SK-MEL-5 (cell line): ENCODE measurements at regions not wholly inside any gene's neighbourhood (a gene's known extent, or its start where the extent isn't known, plus 50 kb on each side); places are given as distances from the start of the nearest gene placed in this dataset.

ENCODE experiments used
- DNase-seq: peaks from one replicate; pipeline ENCODE4 v3.0.0-alpha.2; 2016; ENCODE audit warnings: low read depth, low spot score
- in situ Hi-C: cut with HindIII; loops from 2 replicates; pipeline ENCODE4 v1.10.0; 2016; ENCODE audit warnings: low sequenced_read_pairs, high pct_unique_total_duplicates, low pct_unique_long_range_greater_than_20kb

DNA sequence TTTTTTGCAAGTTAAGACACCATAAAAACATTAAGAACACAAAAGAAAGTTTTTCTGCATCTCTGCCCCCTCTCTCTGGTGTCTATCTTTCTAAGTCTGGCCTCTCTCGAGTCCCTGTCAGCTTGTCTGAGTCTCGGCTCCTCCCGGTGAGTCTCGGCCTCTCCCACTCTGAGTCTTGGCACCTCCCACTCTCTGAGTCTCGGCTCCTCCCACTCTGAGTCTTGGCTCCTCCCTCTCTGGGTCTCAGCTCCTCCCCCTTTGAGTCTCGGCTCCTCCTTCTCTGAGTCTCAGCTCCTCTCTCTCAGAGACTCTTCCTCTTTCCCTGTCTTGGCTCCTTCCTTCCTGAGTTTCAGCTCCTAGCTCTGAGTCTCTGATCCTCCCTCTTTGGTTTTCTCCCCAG lies 72.5 kb upstream of the AMPD3 start:
- peak; percentile 68 for DNase-seq
- in situ Hi-C loops = no loop called here

- in situ Hi-C loops = no loop called here
Observed at GRCh38 chr11:10385696-10386095, 69.4 kb upstream of the AMPD3 start.

DNA sequence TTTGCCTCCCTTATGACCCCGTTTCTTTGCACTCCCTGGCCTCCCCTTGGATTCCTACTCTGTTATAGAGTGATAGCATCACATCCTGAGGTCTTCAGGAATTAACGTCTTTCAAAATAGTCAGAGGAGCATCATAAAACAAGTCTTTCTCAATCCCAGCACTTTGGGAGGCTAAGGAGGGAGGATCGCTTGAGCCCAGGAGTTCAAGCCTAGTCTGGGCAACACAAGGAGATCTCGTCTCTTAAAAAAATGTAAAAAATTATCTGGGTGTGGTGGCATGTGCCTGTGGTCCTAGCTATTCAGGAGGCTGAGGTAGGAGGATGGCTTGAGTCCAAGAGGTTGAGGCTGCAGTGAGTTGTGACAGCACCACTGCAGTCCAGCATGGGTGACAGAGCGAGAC lies 68.7 kb upstream of the AMPD3 start:
- in situ Hi-C loops = no loop called here
- no peak for DNase-seq

More at GRCh38 chr11:10385696-10386095, 69.4 kb upstream of the AMPD3 start:
- no peak for DNase-seq

DNA sequence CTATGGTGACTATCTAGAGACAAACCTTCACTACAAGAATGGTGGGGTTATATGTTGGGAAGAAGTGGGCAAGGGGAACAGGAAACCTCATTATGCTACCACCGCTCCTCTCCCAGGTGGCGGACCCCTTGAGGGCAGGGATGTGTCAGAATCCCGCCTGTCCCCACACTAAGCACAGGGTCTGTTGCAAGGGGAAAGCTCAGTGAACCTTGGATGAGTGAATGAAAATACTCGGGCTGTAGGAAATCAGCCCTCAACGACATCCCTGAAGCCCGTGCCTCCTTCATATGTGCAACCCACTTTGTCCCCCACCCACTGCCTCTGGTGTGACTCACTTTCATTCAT lies 68.2 kb upstream of the AMPD3 start:
- DNase-seq = no peak
- in situ Hi-C loops = no loop called here

DNA sequence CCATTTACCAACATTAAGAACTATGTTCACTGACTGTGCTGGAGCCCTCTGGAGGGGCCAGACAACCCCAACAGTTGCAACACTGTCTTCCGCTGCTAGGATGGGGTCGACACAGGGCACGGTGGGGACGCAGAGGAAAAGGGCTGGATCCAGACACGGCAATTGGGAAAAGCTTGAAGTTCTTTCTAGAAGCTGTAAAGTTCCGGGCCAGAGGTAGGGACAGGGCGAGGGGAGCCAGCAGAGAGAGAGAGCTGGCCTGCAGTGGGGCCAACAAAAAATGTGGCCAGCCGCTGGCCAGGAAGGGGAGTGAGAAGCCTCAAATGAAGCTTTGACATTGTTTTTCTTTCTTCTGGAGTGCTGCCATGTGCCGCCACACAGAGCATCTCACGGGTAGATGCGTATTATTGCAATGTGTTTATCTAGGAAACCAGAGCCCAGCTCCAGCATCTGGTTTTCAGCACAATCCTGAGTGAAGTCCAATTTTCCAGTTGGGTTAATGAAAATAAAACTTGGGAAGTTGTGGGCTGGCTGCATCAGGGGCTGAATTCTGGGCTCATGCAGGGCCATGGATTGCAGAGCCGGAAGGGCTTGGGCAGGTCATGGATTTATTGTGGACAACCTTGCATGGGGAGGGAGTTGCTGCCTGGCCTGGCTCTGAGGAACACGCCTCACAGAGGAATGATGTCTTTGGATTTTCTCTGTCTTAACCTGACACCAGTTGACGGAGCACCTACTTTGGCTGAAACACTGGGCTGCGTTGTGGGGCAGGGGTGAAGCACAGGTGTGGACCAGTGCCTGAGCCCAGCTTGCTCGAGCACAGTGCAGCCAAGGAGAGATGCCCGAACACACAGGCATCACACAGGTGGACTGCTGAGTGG lies 67.6 kb upstream of the AMPD3 start:
- DNase-seq = no peak
- in situ Hi-C loops = no loop called here

- DNase-seq = no peak
- in situ Hi-C loops = no loop called here
Observed at GRCh38 chr11:10388101-10388500, 67.0 kb upstream of the AMPD3 start.

- DNase-seq = no peak
- in situ Hi-C loops = no loop called here
Observed at GRCh38 chr11:10388574-10388973, 66.5 kb upstream of the AMPD3 start.

DNA sequence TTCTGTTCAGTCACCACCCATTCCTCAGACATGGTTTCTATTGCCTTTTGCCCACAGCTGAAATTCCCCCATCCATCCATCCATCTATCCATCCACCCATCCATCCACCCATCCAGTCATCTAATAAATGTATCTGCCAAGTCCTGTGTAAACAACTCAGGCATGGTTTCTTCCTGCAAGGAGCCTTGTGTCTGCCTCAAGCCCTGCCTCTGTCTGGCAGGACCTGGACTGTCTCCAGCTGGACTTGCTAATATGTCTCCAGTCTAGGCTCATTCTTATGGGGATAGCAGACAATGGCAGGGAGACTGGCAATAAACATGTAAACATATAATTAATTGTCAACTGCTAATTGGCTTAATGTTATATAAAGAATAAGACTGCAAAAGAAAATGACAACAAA lies 64.7 kb upstream of the AMPD3 start:
- in situ Hi-C loops = no loop called here
- no peak for DNase-seq

DNA sequence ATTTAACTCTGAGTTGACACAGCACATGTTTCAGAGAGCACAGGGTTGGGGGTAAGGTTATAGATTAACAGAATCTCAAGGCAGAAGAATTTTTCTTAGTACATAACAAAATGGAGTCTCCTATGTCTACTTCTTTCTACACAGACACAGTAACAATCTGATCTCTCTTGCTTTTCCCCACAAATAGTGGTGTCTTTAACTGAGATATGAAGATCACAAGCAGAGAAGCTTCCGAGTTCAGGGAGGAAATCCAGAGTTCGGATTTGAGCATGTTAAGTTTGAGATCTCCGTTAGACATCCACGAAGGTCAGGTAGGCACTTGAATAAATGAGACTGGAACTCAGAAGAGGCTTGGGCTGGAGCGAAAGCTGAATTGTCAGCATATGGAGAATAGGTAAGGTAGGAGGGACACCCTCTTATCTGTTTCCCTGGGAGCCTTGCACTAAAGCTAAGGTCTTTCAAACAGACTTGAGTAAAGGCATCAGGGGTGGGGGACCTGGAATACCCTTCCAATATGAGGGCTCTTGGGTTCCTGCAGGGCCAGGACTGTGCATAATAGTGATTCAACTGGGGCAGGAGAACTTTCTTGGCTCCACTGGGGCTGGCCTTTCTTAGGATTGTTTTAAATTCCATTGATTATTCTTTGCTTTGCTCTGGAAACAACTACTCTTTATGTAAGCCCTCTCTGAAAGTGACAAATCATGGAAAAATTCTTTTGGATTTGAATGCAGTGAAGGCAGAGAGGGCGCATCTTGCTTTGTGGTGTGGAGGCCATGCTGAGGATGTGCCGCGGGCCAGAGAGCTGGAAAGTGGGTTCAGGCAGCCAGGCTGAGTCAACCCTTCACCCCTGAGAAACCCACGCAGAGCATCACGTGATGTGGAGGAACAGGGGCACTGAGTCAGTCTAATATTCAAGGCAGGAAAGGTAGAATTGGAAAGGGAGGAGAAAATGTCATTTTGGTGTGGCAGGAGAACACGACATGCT lies 62.7 kb upstream of the AMPD3 start:
- in situ Hi-C loops = no loop called here
- DNase-seq = no peak

- in situ Hi-C loops = no loop called here
- no peak for DNase-seq
Observed at GRCh38 chr11:10394229-10395101, 60.6 kb upstream of the AMPD3 start.

- in situ Hi-C loops = no loop called here
- no peak for DNase-seq
Observed at GRCh38 chr11:10395166-10395897, 59.7 kb upstream of the AMPD3 start.

DNA sequence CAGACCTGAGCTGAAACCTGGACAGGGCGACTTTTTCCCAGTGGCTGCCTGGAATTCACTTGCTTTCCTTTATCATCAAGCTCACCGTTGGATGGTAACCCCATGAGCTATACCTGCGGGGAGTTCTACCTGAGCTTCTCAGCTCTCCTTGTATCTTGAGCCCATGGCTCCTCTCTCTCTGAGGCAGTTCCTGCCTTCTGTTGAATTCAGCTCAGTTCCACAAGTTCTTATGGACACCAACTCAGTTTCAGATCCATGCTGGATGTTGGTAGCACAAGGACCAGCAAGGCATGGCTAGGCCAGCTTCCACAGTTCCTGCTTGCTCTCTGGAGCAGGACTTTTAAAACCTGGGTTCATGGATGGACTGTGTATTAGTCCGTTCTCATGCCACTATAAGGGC lies 58.3 kb upstream of the AMPD3 start:
- DNase-seq = no peak
- in situ Hi-C loops = no loop called here

GRCh38 chr11:10397226-10397987 lies 57.7 kb upstream of the AMPD3 start:
- DNase-seq = no peak
- in situ Hi-C loops = no loop called here

- DNase-seq = no peak
- in situ Hi-C loops = no loop called here
Observed at GRCh38 chr11:10398525-10398924, 56.5 kb upstream of the AMPD3 start.

DNA sequence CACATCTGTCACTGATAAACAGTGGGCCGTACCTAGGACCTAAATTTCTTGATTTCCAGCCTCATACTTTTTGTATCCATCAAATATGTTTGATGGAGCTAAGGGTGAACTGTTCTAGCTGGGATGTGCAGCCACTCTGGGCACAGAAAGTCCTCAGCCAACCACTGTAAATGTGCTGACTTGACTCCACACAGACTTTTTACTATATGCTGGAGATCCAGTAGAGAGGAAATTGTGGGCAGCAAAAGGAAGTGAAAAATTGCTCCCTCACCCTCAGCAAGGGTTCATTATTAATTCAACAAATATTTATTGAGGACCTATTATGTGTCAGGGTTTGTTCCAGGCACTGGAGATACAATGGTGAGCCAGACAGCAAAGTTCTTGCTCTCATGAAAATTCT lies 54.2 kb upstream of the AMPD3 start:
- no peak for DNase-seq
- in situ Hi-C loops = no loop called here

GRCh38 chr11:10401256-10401655 lies 53.8 kb upstream of the AMPD3 start:
- no peak for DNase-seq
- in situ Hi-C loops = no loop called here
